Right renal cortex interstitium (tissue), 3 donors: ENCODE measurements at regions not wholly inside any gene's neighbourhood (a gene's known extent, or its start where the extent isn't known, plus 50 kb on each side); places are given as distances from the start of the nearest gene placed in this dataset.

Experiments
- DNase-seq, 3 donors: peaks; one replicate each; pipeline ENCODE4 v3.0.0-alpha.2; 2013; ENCODE audit warnings: low read depth in 3 of 3, low spot score in 2 of 3

DNA sequence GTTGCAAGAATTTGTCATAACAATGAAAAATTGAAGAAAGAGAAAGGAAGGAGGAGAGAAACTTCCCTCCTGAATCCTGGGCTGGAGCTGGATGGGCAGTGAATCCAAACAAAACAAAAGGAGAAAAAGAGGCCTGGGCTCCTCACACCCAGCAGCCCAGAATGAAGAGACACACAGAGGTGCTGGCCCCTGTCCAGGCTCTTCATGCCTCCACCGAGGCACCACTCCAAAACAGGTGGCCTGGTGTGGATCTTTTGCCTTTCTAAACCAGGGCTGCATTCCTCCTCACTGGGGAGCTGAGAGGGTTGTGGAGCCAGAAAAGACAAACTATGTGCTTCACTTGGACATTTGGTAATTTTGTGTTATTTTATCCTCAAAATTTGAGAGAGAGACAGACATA, 76.0 kb downstream of the FAM124B start:
- no peak for DNase-seq

DNA sequence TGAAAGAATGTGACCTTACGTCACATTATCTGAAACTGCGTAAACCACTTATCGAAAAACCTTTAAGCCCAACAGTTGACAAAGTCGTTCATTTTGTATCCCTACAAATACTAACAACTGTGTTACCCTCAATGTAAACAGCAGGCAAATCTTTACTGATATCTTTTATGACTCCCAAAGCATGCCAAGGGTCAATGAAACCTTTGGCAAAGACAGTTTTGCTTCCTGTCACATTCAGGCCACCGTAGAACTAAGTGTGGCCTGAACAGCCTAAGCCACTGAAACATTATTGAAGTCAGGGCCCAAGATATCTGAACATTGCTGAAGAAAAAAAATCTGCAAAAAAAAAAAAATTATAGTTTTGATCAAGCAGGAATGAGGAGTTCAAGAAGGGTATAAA, 77.3 kb downstream of the FAM124B start:
- no peak for DNase-seq

DNA sequence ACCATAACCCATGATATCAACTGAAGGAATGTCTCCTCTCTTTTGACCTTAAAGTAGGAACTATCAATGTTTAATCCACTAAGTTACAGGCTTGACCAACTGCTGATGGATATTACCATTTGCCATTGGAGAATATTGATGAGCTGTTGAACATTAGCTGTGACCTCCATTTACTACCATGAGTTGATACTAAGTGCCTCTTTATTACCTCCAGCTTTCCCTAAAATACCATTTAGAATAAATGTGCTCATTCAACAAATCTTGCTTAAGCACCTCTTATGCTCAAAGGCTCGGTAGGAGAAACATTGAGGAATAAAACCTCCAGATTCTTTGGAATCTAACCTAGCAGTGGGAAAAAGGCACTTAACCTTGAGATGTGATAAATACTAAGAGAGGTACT, 81.2 kb downstream of the FAM124B start:
- no peak for DNase-seq

DNA sequence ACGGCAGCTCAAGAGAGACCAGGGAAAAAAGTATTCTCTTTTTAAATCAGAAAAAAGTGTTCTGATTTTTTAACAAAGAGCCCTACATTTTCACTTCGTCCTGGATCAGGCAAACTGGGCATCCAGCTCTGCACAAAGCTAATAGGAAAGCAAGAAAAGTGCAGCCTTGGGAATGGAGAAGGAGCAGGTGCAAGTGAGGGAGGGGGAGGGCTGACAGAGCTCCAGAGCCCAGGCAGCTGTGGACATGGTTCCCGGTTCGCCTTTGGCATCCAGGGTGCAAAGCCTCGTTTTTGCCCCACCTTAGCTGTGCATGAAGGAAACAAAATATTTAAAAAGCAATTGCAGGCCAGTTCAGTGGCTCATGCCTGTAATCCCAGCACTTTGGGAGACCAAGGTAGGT, 82.2 kb downstream of the FAM124B start:
- no peak for DNase-seq

DNA sequence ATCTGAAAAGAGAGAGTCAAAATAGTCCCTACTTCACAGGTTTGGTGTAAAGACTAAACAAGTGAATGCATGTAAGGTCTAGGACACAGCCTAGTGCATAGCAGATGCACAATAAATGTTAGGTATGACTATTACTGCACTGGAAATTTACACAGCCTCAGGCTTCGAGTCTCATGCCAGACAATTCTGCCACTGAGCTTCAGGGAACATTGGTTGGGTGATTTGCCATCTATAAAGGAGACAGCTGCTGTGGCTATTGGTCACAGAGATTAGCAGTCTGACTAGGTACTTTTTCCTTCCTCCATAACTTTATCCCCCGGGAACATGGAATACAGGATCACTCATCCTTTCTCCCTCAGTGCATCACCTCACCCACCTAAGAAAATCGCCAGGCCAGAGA, 89.2 kb downstream of the FAM124B start:
- no peak for DNase-seq

DNA sequence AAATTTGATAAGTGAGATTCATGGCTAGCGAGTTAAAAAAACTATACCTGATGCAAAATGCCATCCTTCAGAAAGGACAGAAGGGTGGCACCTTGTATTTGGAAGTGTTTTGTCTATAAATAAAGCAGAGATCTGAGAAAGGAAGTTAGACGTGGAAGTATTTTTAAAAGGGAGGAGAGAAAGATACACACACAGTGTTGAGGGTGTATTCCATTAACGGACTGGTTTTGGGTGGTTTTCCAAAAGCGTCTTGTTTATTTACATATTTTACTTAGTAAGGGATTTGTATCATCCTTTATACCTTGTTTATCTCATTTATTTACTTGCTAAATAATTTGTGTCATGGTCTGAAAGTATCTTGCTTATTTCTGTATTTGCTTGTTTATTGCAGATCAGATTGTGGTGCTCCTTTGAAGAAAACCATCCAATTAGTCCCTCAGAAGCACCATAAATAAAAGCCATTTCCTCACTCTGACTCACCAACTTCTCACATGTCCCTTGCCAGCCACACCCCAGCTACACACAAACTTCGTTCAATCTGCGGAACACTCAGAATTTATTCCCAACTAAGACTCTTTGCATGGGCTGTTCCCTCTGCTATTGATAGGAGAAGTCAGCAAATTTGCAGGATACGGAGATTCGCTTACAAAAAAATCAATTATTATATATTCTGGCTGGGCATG, 90.8 kb downstream of the FAM124B start:
- DNase-seq: no peak

DNA sequence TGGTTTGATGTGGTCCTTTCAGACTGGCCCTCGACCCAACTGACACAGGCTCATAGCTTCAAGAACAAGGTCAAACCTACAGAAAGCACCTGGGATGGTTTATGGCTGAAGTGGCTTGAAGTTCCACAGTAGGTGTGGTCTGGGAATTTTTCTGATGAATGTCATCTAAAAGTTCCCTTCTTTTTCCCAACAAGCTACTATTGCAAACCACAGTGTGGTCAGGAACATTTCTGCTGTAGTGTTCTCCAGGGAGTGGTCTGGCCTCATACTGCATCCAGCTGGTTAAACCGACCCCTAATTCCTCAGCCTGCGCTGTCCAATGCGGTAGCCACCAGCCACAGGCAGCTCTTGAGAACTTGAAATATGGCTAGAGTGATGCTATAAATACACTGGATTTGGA, 92.7 kb downstream of the FAM124B start:
- DNase-seq: no peak

DNA sequence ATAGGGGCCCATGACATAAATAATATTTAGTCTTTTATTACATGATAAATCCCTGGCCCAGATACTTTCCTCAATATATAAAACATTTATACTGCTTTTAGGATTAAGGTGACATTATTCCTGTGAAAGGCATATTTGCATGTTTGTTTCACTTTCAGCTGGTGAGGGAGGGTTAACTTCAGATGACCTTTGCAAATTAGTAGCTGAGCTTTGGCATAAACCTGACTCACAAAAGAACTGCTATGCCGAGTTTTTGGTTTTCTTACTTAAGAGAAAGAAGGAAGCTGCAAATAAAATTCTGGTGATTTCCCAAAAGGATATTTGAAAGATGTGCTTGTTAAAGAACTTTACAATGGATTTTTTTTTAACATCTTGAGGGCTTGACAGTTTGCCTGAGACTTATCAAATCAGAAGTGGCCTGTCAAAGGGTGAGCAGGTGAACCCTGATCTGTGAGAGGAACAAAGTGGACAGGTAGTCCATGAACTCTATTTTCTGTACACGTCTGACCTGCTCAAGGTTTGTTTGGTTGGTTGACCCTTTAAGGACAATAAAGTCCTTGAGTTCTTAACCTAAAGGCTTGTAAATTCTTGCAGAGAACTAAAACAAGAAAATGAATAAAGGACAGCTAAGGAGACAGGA, 93.5 kb downstream of the FAM124B start:
- no peak for DNase-seq

DNA sequence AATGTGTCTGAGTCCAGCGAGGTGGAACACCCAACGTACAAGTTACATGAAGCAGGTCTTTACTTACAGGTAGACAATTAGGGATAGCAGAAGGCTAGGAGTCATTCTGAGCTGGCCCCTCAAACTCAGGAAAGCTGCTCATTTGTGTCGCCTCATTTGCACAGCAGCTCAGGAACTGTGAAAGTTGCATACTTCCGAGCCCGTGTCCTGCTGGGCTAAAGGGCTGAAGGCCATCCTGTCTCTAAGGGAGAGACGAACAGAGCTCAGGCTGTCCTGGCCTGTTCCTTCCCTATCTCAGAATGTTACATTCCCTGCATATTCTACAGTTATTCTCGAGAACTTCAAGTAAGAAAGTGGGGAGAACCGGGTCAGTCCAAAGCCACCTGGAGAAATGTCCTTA, 99.0 kb downstream of the FAM124B start:
- no peak for DNase-seq

DNA sequence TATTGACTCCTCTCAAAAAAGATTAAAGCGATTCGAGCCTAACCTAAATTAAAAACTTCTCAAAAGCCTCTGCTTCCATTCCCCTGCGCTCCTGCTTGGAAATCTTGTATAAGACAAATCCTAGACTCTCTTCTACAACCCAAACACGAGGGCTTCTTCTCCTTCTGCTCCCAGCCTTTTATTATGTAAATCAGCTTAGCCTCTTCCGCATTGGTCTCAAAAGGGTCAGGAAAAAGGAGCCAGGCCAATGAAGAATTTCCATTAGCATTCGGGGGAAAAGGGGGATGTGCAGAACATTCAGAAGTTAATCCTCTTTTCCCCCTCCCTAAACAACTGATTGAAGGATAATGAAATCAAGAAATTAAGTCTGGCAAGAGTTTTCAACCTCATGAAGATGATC, 107.9 kb downstream of the FAM124B start:
- no peak for DNase-seq

DNA sequence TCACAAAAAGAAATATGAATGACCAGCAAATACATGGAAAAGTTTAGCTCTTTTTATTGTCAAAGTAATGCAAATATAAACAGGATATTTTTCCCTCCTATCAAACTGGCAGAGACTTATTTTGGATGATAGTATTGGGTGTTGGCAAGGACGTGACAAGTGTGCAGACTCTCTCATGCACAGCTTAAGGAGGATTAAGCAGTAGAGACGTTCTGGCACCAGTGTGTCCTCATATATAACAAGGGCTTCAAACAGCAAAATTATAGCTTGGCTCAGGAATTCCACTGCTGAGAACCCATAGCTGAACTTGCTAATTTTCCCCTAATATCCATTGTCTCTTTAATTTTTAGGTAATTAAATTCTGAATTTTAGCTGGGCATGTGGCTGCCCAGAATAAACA, 114.4 kb downstream of the FAM124B start:
- no peak for DNase-seq

DNA sequence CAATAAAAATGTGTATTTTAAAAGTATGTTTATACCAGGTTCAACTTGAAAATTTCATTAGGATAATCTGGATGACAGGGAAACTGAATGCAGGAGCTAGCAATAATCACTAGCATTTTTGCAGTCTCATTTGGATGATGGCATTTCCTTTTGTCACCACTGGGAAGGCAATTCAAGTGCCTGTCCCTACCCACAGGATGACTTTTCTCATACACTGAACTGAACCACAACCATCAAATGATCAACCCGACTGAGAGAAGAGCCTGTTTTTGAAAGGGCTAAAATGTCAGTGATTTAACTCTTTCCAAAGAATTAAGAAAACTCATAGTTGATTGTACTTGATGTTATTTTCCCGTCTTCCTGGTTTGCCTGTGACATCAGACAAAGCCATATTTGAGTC, 115.0 kb downstream of the FAM124B start:
- DNase-seq: no peak

DNA sequence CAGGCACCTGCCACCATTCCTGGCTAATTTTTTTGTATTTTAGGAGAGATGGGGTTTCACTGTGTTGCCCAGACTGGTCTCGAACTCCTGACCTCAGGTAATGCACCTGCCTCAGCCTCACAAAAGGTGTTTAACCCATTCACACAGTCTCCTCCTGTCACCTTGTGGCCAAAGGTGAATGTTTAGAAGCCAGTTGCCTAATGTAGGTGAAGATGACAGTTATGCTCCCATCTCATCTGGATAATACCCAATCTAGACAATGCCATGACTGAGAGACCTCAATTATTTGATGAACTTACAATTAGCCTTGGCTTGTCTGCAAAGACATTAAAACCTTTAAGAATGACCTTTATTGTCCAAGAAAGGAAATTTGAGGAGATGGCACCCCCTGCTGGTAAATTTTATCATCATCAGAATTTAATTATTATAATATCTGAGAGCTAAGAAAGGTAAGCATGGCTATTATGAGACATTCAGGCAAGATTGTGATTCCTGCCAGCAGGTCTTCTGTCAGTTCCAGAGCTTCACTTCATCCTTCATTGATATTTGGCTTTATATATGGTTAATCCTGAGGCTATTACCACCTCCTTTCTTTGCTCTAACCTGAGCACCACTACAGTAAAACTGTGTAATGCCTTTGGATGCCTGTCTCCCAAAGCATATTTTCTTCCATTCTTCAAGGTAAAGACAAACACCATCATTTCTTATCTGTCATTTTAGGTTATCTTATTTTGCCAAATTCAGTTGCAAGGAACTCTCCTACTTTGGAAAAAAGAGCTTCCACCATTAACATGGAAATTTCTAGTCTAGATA, 117.6 kb downstream of the FAM124B start:
- DNase-seq: peak in 1 of 3 donors; percentile 29

DNA sequence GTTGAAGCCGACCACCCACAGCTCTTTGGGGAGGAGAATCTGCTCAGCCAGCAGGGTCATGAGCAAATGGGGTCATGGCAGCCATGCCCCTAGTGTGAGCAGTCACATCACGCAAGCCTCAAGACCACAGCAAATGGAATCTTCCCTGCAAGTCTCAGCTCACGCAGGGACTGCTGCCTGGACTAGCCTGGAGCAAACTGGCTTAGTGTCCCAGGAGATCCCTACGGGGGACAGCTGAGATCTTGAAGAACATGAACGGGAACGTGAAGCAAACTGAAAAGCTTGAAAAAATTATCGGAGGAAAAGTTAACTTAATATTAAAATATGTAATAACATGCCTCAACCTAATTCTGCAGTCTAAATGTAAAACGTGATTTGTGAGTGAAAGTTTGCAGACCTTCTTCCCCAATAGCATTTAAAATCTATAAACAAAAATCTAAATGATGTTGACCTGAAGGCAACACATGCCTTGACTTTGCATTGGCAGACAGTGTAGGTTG, 118.4 kb downstream of the FAM124B start:
- DNase-seq: no peak

DNA sequence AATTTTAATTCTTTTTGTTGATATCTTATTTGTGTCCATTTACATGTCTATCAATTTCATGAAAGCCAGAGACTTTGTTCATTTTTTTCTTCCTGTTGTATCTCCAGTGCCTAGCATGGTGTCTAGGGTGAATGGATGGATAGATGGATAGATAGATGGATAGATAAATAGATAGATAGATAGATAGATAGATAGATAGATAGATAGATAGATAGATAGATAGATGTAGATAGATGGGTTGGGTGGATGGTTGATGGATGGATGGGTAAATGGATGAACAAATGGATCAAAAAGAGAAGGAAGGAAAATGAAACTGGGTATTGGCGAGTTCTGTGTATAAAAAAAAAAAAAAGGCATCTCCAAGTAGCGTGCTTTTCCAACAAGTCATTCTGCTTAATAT, 120.5 kb downstream of the FAM124B start:
- DNase-seq: no peak

DNA sequence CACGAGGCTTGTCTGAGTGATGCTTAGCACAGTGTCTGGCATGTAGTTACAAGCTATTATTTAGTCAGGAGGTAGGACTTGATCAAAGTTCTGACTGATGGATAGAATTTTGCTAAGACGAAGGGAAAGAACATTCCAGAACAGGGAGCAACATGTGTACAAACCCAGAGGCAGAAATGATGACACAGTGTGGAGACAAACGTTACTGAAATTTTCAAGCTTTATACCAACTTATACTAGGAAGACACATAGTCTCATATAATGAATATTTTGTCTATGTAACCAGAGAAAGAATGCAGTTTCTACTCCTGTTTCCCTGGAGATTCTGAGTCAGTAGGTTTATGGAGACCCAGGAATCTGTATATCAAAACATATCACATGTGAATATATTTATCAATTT, 123.4 kb downstream of the FAM124B start:
- DNase-seq: no peak

DNA sequence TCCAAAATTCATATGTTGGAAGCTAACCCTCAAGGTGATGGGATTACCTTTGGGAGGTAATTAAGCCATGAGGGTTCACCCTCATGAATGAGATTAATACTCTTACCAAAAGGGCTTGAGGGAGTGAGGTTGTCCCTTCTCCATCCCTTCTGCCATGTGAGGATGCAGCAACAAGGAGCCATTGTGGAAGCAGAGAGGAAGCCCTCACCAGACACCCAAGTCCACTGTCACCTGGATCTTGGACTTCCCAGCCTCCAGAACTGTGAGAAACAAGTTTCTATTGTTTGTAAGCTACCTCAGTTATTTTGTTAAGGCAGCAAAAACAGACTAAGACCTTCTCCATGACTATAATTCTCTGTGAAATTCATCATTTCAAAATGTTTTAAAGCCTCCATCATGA, 125.7 kb downstream of the FAM124B start:
- DNase-seq: no peak

DNA sequence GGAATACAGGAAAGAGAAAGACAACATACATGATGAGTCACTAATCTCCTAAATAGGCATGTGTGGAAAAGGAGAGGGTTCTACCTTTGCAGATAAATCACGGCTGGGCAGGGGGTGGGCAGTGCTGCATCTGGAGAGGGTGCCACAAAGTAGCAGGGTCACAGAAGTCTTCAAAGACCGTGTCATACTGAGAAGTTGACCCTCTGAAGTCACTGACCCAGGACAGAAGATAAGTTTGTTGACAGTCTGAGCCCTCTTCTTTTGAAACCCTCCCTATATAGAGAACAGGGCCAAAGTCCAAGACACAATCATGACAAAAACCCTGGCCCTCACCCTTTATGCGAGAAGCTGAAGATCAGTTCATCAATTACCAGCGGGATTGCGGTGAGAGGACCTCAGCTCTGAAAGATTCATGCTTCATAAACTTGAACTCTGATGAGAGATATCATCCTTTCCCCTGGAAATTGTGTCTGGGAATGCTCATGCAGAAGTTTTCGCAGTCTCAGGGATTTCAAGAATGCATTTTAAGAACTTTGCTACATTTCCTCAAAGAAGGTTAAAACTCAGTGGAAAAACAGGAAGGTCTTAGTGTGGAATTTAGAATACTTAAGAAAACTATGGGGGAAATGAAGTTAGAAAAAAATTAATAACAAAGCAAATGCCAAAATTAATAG, 129.5 kb downstream of the FAM124B start:
- no peak for DNase-seq

DNA sequence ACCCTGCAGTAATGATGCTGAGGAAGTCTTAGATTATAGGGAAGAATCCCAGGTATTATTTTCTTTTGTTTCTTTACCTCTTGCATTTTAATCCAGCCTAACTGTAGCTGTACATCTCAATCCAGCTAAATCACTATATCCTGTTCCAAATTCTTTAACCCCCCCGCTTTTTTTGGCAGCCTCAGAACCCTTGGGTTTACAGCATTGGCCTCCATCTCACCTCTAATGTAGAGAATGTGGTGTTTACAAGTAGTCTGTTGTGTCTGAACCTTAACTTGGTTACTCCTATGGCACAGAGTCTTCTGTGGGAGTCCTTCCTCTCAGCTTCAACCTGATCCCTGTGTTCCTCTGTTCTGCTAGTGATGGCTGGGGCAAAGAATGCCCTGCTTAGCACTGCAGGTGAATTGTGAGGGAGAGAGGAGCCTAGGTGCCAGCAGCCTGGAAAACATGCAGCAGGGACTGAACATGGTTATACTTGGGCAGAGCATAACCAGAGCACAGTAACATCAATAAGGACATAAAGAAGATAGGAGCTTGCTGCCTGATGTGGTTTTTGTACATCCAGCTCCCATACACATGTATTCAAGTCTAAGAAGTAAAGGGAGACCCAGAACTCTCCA, 130.2 kb downstream of the FAM124B start:
- DNase-seq: no peak

DNA sequence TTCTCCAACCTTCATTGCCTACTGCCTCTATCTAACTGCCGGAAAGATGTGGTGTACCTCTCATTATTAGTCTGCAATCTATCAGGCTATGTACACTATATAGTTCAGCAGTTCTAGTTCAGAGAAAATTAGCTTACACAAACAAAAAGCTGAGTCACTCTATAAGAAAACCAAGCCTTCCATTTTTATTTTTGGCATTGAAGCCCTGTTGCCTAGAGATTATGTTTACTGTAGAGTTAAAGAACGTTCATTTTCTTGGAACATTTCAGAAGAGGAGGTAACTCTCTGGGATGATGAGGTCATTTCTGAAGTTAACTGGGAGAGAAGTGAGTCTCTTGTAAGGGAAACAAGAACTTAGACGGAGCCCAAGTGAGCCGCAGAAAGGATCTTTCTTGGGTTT, 133.5 kb downstream of the FAM124B start:
- DNase-seq: no peak

DNA sequence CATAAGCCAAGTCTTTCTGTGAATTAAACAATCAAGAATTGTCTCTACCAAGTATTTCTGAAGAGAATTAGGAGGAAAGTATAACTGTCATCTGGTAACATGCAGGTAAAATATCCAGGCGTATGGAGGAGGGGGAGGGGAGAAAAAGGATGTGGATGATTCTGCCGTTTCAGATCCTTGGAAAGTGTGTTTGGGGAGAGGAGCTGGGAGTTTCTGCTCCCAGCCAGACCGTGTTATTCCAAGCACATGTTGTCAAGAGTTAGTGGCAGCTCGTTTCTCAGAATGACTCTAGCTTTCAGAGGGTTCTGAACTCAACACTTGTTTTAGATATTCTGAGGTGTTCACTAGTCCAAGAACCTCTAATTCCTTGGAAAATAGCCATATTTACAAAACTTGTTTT, 137.6 kb downstream of the FAM124B start:
- DNase-seq: no peak
